Mesenchymal stem cell (in vitro differentiated cells and primary cell): ENCODE measurements at regions not wholly inside any gene's neighbourhood (a gene's known extent, or its start where the extent isn't known, plus 50 kb on each side); places are given as distances from the start of the nearest gene placed in this dataset.

Experiments used
- DNase-seq: peaks from one replicate; pipeline ENCODE4 v3.0.0-alpha.2; 2013
- H2AFZ ChIP-seq: one replicate; pipeline ENCODE4 v1.6.1; 2013; ENCODE audit warnings: low read depth, mild to moderate bottlenecking, control low read depth, inconsistent platforms, low read length, moderate library complexity
- H2AK5ac ChIP-seq: 2 replicates; pipeline ENCODE4 v1.6.1; 2013; ENCODE audit warnings: low read length, moderate library complexity, mild to moderate bottlenecking, inconsistent platforms; ENCODE audit not compliant: severe bottlenecking
- H2BK120ac ChIP-seq: one replicate; pipeline ENCODE4 v1.6.1; 2013; ENCODE audit warnings: low read depth, mild to moderate bottlenecking, inconsistent platforms, low read length, moderate library complexity
- H2BK12ac ChIP-seq, 2 experiments: one replicate each; pipeline ENCODE4 v1.6.1; 2013; ENCODE audit warnings: inconsistent platforms in 2 of 2, low read length in 2 of 2, mild to moderate bottlenecking in 2 of 2, moderate library complexity in 2 of 2, control low read depth in 1 of 2
- H2BK15ac ChIP-seq: one replicate; pipeline ENCODE4 v1.6.1; 2013; ENCODE audit warnings: mild to moderate bottlenecking, low read depth, inconsistent platforms; ENCODE audit not compliant: poor library complexity, severe bottlenecking
- H2BK5ac ChIP-seq: 2 replicates; pipeline ENCODE4 v1.6.1; 2013; ENCODE audit warnings: low read depth, mild to moderate bottlenecking, low read length, control low read depth, inconsistent platforms; ENCODE audit not compliant: poor library complexity, severe bottlenecking
- H3K14ac ChIP-seq, 2 experiments: one replicate each; pipeline ENCODE4 v1.6.1; 2013; ENCODE audit warnings: inconsistent platforms in 2 of 2, low read length in 2 of 2, control low read depth in 1 of 2, mild to moderate bottlenecking in 1 of 2, moderate library complexity in 1 of 2
- H3K18ac ChIP-seq, 2 experiments: one replicate each; pipeline ENCODE4 v1.6.1; 2013; ENCODE audit warnings: inconsistent platforms in 2 of 2, low read length in 2 of 2, control low read depth in 1 of 2, low read depth in 1 of 2, mild to moderate bottlenecking in 1 of 2
- H3K23ac ChIP-seq, 2 experiments: one replicate each; pipeline ENCODE4 v1.6.1; 2013; ENCODE audit warnings: inconsistent platforms in 2 of 2, low read length in 2 of 2, mild to moderate bottlenecking in 2 of 2, moderate library complexity in 2 of 2, control low read depth in 1 of 2
- H3K27ac ChIP-seq: 2 replicates; pipeline ENCODE4 v1.5.1; 2013; ENCODE audit warnings: mild to moderate bottlenecking, moderate library complexity, low read length, control low read depth, inconsistent platforms; ENCODE audit not compliant: poor library complexity, severe bottlenecking
- H3K27me3 ChIP-seq, 2 experiments: 2 replicates each; pipeline versions ENCODE4 v1.6.1 to v1.7.0; 2013; ENCODE audit warnings: low read length in 2 of 2, mild to moderate bottlenecking in 2 of 2, moderate library complexity in 2 of 2, control low read depth in 1 of 2, inconsistent platforms in 1 of 2; ENCODE audit not compliant: control insufficient read depth in 1 of 2, insufficient read depth in 1 of 2
- H3K36me3 ChIP-seq, 2 experiments: 2 replicates each; pipeline versions ENCODE4 v1.6.1 to v1.7.0; 2013; ENCODE audit warnings: low read length in 2 of 2, control low read depth in 1 of 2, inconsistent platforms in 1 of 2, low read depth in 1 of 2, mild to moderate bottlenecking in 1 of 2; ENCODE audit not compliant: insufficient read depth in 2 of 2, control insufficient read depth in 1 of 2
- H3K4ac ChIP-seq, 2 experiments: one replicate each; pipeline ENCODE4 v1.6.1; 2013; ENCODE audit warnings: inconsistent platforms in 2 of 2, low read length in 2 of 2, mild to moderate bottlenecking in 2 of 2, moderate library complexity in 2 of 2, control low read depth in 1 of 2, low read depth in 1 of 2
- H3K4me1 ChIP-seq: 2 replicates; pipeline ENCODE4 v1.6.1; 2013; ENCODE audit warnings: low read depth, low read length, control low read depth; ENCODE audit not compliant: control insufficient read depth, insufficient read depth
- H3K4me2 ChIP-seq: 2 replicates; pipeline ENCODE4 v1.6.1; 2013; ENCODE audit warnings: low read length, mild to moderate bottlenecking, inconsistent platforms; ENCODE audit not compliant: poor library complexity, severe bottlenecking
- H3K4me3 ChIP-seq, 2 experiments: 2 replicates each; pipeline versions ENCODE4 v1.5.1 to v1.7.0; 2013; ENCODE audit warnings: low read length in 2 of 2, mild to moderate bottlenecking in 2 of 2, control low read depth in 1 of 2, low read depth in 1 of 2; ENCODE audit not compliant: insufficient read depth in 1 of 2
- H3K79me1 ChIP-seq: replicated peaks from 2 replicates; pipeline ENCODE4 v1.6.1; 2013; ENCODE audit warnings: mild to moderate bottlenecking, control low read depth, low read length, inconsistent platforms; ENCODE audit not compliant: poor library complexity, severe bottlenecking
- H3K9ac ChIP-seq: 2 replicates; pipeline ENCODE4 v1.7.0; 2013; ENCODE audit warnings: mild to moderate bottlenecking, low read length, moderate library complexity
- H3K9me3 ChIP-seq: 2 replicates; pipeline ENCODE4 v1.7.0; 2013; ENCODE audit warnings: mild to moderate bottlenecking, low read length; ENCODE audit not compliant: control insufficient read depth
- H4K8ac ChIP-seq: one replicate; pipeline ENCODE4 v1.6.1; 2013; ENCODE audit warnings: inconsistent platforms, mild to moderate bottlenecking, low read length, moderate library complexity
- H4K91ac ChIP-seq: one replicate; pipeline ENCODE4 v1.6.1; 2013; ENCODE audit warnings: mild to moderate bottlenecking, low read length, inconsistent platforms
- WGBS: methylation state at CpG from one replicate; pipeline ENCODE4 v1.1.7; 2013; ENCODE audit warnings: mixed read lengths; 5-methylcytosine and 5-hydroxymethylcytosine counted together

- DNase-seq: no peak
- no peak overlapping the region for H2BK120ac ChIP-seq
- H3K36me3 ChIP-seq: no peaks in the 10 kb centered on the region
- H3K79me1 ChIP-seq: no peaks in the 10 kb centered on the region
- no peak overlapping the region for H2BK5ac ChIP-seq
- no peak overlapping the region for H2BK15ac ChIP-seq
- no peak overlapping the region for H3K27ac ChIP-seq
- no peak overlapping the region for H2BK12ac ChIP-seq
- no peak overlapping the region for H2AK5ac ChIP-seq
- H3K4me3 ChIP-seq: no peak overlapping the region
- no peak overlapping the region for H4K91ac ChIP-seq
- H3K27me3 ChIP-seq: no peaks in the 10 kb centered on the region
- H3K9ac ChIP-seq: no peak overlapping the region
- H3K4ac ChIP-seq: no peak overlapping the region
- no peak overlapping the region for H3K18ac ChIP-seq
- H3K23ac ChIP-seq: no peak overlapping the region
- no peak overlapping the region for H4K8ac ChIP-seq
- no peaks in the 10 kb centered on the region for H3K9me3 ChIP-seq
- WGBS: 33% methylated on average over 1 of the region's 1 CpG
- H3K4me2 ChIP-seq: no peak overlapping the region
- no peak overlapping the region for H2AFZ ChIP-seq
- H3K14ac ChIP-seq: no peak overlapping the region
- H3K4me1 ChIP-seq: no peaks in the 10 kb centered on the region
Measured at GRCh38 chr3:22495791-22496190, 707.3 kb upstream of the UBE2E2 start.

GRCh38 chr3:22496641-22497040 lies 706.5 kb upstream of the UBE2E2 start:
- Histone ChIP-seq H3K27ac (no peak overlapping the region), H3K4me1 (no peaks in the 10 kb centered on the region), H3K9me3 (no peaks in the 10 kb centered on the region), H3K27me3 (no peaks in the 10 kb centered on the region), H3K14ac (no peak overlapping the region), H3K36me3 (no peaks in the 10 kb centered on the region), H3K79me1 (no peaks in the 10 kb centered on the region), H3K4me2 (no peak overlapping the region), H2BK120ac (no peak overlapping the region), H4K8ac (no peak overlapping the region), H4K91ac (no peak overlapping the region), H3K18ac (no peak overlapping the region), H2BK5ac (no peak overlapping the region), H2BK15ac (no peak overlapping the region), H3K4ac (no peak overlapping the region), H3K9ac (no peak overlapping the region), H2AFZ (no peak overlapping the region), H2AK5ac (no peak overlapping the region), H2BK12ac (no peak overlapping the region), H3K23ac (no peak overlapping the region), H3K4me3 (no peak overlapping the region)
- WGBS: 88% methylated on average over 1 of the region's 1 CpG
- no peak for DNase-seq

GRCh38 chr3:22506871-22507270 lies 696.3 kb upstream of the UBE2E2 start:
- no peak overlapping the region for H2BK15ac ChIP-seq
- H3K4ac ChIP-seq: no peak overlapping the region
- H4K8ac ChIP-seq: no peak overlapping the region
- no peak overlapping the region for H3K14ac ChIP-seq
- no peaks in the 10 kb centered on the region for H3K27me3 ChIP-seq
- H2AFZ ChIP-seq: no peak overlapping the region
- no peak overlapping the region for H3K27ac ChIP-seq
- no peak overlapping the region for H3K9ac ChIP-seq
- no peaks in the 10 kb centered on the region for H3K36me3 ChIP-seq
- H3K4me1 ChIP-seq: no peaks in the 10 kb centered on the region
- H3K4me2 ChIP-seq: no peak overlapping the region
- H3K18ac ChIP-seq: no peak overlapping the region
- H3K79me1 ChIP-seq: no peaks in the 10 kb centered on the region
- no peak overlapping the region for H3K4me3 ChIP-seq
- no peak for DNase-seq
- 29% methylated on average over 1 of the region's 1 CpG for WGBS
- no peak overlapping the region for H2AK5ac ChIP-seq
- no peak overlapping the region for H3K23ac ChIP-seq
- H4K91ac ChIP-seq: no peak overlapping the region
- H2BK5ac ChIP-seq: no peak overlapping the region
- H2BK120ac ChIP-seq: no peak overlapping the region
- no peaks in the 10 kb centered on the region for H3K9me3 ChIP-seq
- no peak overlapping the region for H2BK12ac ChIP-seq

- no peak overlapping the region for H3K27ac ChIP-seq
- DNase-seq: no peak
- H3K4me2 ChIP-seq: no peak overlapping the region
- no peaks in the 10 kb centered on the region for H3K36me3 ChIP-seq
- H2AFZ ChIP-seq: no peak overlapping the region
- no peak overlapping the region for H2BK15ac ChIP-seq
- no peak overlapping the region for H2AK5ac ChIP-seq
- no peak overlapping the region for H4K8ac ChIP-seq
- H2BK12ac ChIP-seq: no peak overlapping the region
- H3K79me1 ChIP-seq: no peaks in the 10 kb centered on the region
- no peak overlapping the region for H2BK5ac ChIP-seq
- H3K27me3 ChIP-seq: no peaks in the 10 kb centered on the region
- H3K4ac ChIP-seq: no peak overlapping the region
- H3K23ac ChIP-seq: no peak overlapping the region
- no peak overlapping the region for H4K91ac ChIP-seq
- H3K4me3 ChIP-seq: no peak overlapping the region
- no peaks in the 10 kb centered on the region for H3K9me3 ChIP-seq
- H3K18ac ChIP-seq: no peak overlapping the region
- no peaks in the 10 kb centered on the region for H3K4me1 ChIP-seq
- no peak overlapping the region for H2BK120ac ChIP-seq
- H3K14ac ChIP-seq: no peak overlapping the region
- H3K9ac ChIP-seq: no peak overlapping the region
Measured at GRCh38 chr3:22507709-22508108, 695.4 kb upstream of the UBE2E2 start.
